A549 (cell line): ENCODE measurements at regions not wholly inside any gene's neighbourhood (a gene's known extent, or its start where the extent isn't known, plus 50 kb on each side); places are given as distances from the start of the nearest gene placed in this dataset.
A peak's percentile ranks its signal among the peaks of the same experiment; 100 is the strongest.

ENCODE experiments used
- ATAC-seq, 2 experiments: fragments of 200-7000 bp in 1 of 2; fragments of >200 bp in 1 of 2; cut with Nextera tagmentation in 1 of 2; cut with Tn5 transposase in 1 of 2; 3 replicates each; pipeline versions ENCODE4 v1.8.0 to v1.9.1; 2018 to 2020; ENCODE audit warnings: mild to moderate bottlenecking in 1 of 2, moderate library complexity in 1 of 2
- CTCF ChIA-PET: fragments of 300-600 bp; sonication (Branson Sonifier 250); formaldehyde crosslinking; extraction: SDS; loops from one replicate; lab custom pipeline; 2021; ENCODE audit warnings: antibody characterized with exemption, inconsistent platforms; lab: Yijun Ruan, JAX
- POLR2A ChIA-PET: fragments of 350-600 bp; formaldehyde crosslinking; extraction: SDS; loops from one replicate; lab custom pipeline; 2021; ENCODE audit warnings: antibody characterized with exemption, inconsistent platforms; lab: Yijun Ruan, JAX
- DNase-seq, 2 experiments: peaks; one replicate each; pipeline versions ENCODE4 v3.0.0 to v3.0.0-alpha.2; 2011 to 2016; ENCODE audit warnings: low read depth in 1 of 2, low spot score in 1 of 2
- FAIRE-seq: peaks from 2 replicates; lab custom pipeline; 2011; peaks lifted over from hg19 to GRCh38; lab: Jason Lieb, UNC
- H3K27ac ChIP-seq, 2 experiments: fragments of >200 bp; sonication (Bioruptor Twin); formaldehyde crosslinking; 3 replicates each; pipeline ENCODE4 v1.5.1; 2016 to 2017
- H3K4me1 ChIP-seq: fragments of >200 bp; sonication (Bioruptor Twin); formaldehyde crosslinking; 3 replicates; pipeline ENCODE4 v1.6.1; 2016
- H3K4me2 ChIP-seq: fragments of >200 bp; sonication (Bioruptor Twin); formaldehyde crosslinking; 3 replicates; pipeline ENCODE4 v1.6.1; 2016
- H3K4me3 ChIP-seq: fragments of >200 bp; sonication (Bioruptor Twin); formaldehyde crosslinking; 3 replicates; pipeline ENCODE4 v1.5.1; 2016
- H3K9me3 ChIP-seq: fragments of >200 bp; sonication (Bioruptor Twin); formaldehyde crosslinking; 3 replicates; pipeline ENCODE4 v1.6.1; 2016
- ATOH8 ChIP-seq: fragments of 250-450 bp; sonication (Bioruptor Pico); IDR thresholded peaks from 2 replicates; pipeline ENCODE4 v1.5.0; 2020; ENCODE audit warnings: low read depth, mild to moderate bottlenecking, moderate library complexity
- CBX8 ChIP-seq: fragments of 200-600 bp; sonication (generic); IDR thresholded peaks from 2 replicates; pipeline ENCODE4 v1.6.1; 2016
- CHD2 ChIP-seq: fragments of 150-350 bp; IDR thresholded peaks from 2 replicates; pipeline ENCODE4 v1.6.1; 2014; ENCODE audit warnings: low read length; ENCODE audit not compliant: partially characterized antibody
- CHD4 ChIP-seq: fragments of 200-600 bp; sonication (generic); IDR thresholded peaks from 2 replicates; pipeline ENCODE4 v1.6.1; 2016; ENCODE audit warnings: antibody characterized with exemption, mild to moderate bottlenecking, borderline replicate concordance
- CTCF ChIP-seq: fragments of >200 bp; sonication (Bioruptor Twin); formaldehyde crosslinking; IDR thresholded peaks from 3 replicates; pipeline ENCODE4 v1.5.1; 2016
- ELK1 ChIP-seq: fragments of 150-350 bp; IDR thresholded peaks from 2 replicates; pipeline ENCODE4 v1.6.1; 2014; ENCODE audit warnings: low read depth, mild to moderate bottlenecking, low read length
- ESRRA ChIP-seq: fragments of 150-350 bp; IDR thresholded peaks from 2 replicates; pipeline ENCODE4 v1.6.1; 2014; ENCODE audit warnings: mild to moderate bottlenecking, low read length, borderline replicate concordance
- FOSB ChIP-seq: fragments of 250-450 bp; sonication (Bioruptor Pico); IDR thresholded peaks from 2 replicates; pipeline ENCODE4 v1.5.0; 2020; ENCODE audit warnings: mild to moderate bottlenecking, moderate library complexity
- HDAC2 ChIP-seq: fragments of 200-600 bp; sonication (generic); IDR thresholded peaks from 2 replicates; pipeline ENCODE4 v1.6.1; 2016
- HOXA7 ChIP-seq: fragments of 250-450 bp; sonication (Bioruptor Pico); IDR thresholded peaks from 2 replicates; pipeline ENCODE4 v1.5.0; 2020; ENCODE audit warnings: mild to moderate bottlenecking, moderate library complexity
- HOXB13 ChIP-seq: fragments of 250-450 bp; sonication (Bioruptor Pico); IDR thresholded peaks from 2 replicates; pipeline ENCODE4 v1.5.0; 2020; ENCODE audit warnings: low read depth, mild to moderate bottlenecking, moderate library complexity
- KDM5A ChIP-seq: fragments of 200-600 bp; sonication (generic); IDR thresholded peaks from 2 replicates; pipeline ENCODE4 v1.6.1; 2016; ENCODE audit warnings: antibody characterized with exemption, mild to moderate bottlenecking
- MAFK ChIP-seq: fragments of 450-650 bp; IDR thresholded peaks from 2 replicates; pipeline ENCODE4 v1.6.1; 2014; ENCODE audit not compliant: partially characterized antibody
- MAZ ChIP-seq: fragments of 150-350 bp; IDR thresholded peaks from 2 replicates; pipeline ENCODE4 v1.6.1; 2014; ENCODE audit warnings: antibody characterized with exemption, low read depth, low read length, borderline replicate concordance
- PBX3 ChIP-seq: IDR thresholded peaks from 2 replicates; pipeline ENCODE4 v1.6.1; 2012
- PHF8 ChIP-seq: fragments of 200-600 bp; sonication (generic); IDR thresholded peaks from 2 replicates; pipeline ENCODE4 v1.6.1; 2016; ENCODE audit warnings: low read depth, mild to moderate bottlenecking, antibody characterized with exemption, moderate library complexity, borderline replicate concordance
- POLR2AphosphoS2 ChIP-seq: conservative IDR thresholded peaks from 2 replicates; pipeline ENCODE4 v1.6.1; 2012; ENCODE audit warnings: low read length, improper control_type of control experiment, inconsistent platforms
- RAD21 ChIP-seq, 2 experiments: fragments of >200 bp in 1 of 2; sonication (Bioruptor Twin) in 1 of 2; formaldehyde crosslinking in 1 of 2; IDR thresholded peaks in 1 of 2; conservative IDR thresholded peaks in 1 of 2; 2 replicates in 1 of 2; 3 replicates in 1 of 2; pipeline ENCODE4 v1.6.1; 2012 to 2018; ENCODE audit warnings: inconsistent platforms in 1 of 2
- TFCP2L1 ChIP-seq: fragments of 250-450 bp; sonication (Bioruptor Pico); IDR thresholded peaks from 2 replicates; pipeline ENCODE4 v1.5.0; 2021; ENCODE audit warnings: mild to moderate bottlenecking
- TP53 ChIP-seq: fragments of 250-450 bp; sonication (Bioruptor Pico); IDR thresholded peaks from 2 replicates; pipeline ENCODE4 v1.5.0; 2021; ENCODE audit warnings: mild to moderate bottlenecking, moderate library complexity
- WGBS: methylation state at CpG from one replicate; pipeline ENCODE4 v1.1.6; 2017; ENCODE audit errors: missing lambda C conversion rate; 5-methylcytosine and 5-hydroxymethylcytosine counted together

GRCh38 chr1:22207511-22208267, 64.8 kb upstream of the WNT4 start:
- ATAC-seq (peak in 1 of 2 experiments; percentile 20; a peak in 1 of 6 replicates), FAIRE-seq (no peak), DNase-seq (no peak)
- TF ChIP-seq ELK1, result no peak
- no peak for TF ChIP-seq POLR2AphosphoS2
- TF ChIP-seq MAZ, result no peak
- no peak for TF ChIP-seq HDAC2
- no peak for TF ChIP-seq ATOH8
- TF ChIP-seq HOXB13 (CRISPR knock-in tag), result no peak
- no peak for TF ChIP-seq FOSB
- TF ChIP-seq TFCP2L1 (CRISPR knock-in tag), result no peak
- TF ChIP-seq CHD4, result no peak
- no peak for TF ChIP-seq HOXA7 (CRISPR knock-in tag)
- no peak for TF ChIP-seq PBX3
- no peak for TF ChIP-seq CBX8
- TF ChIP-seq CHD2, result no peak
- TF ChIP-seq PHF8, result no peak
- TF ChIP-seq TP53 (CRISPR knock-in tag), result no peak
- no peak for TF ChIP-seq ESRRA
- no peak for TF ChIP-seq KDM5A
- TF ChIP-seq RAD21 (conservative IDR thresholded peaks at IDR 0.05 in 1 of 2, IDR thresholded peaks at IDR 0.05 in 1 of 2), result no peak
- ChIA-PET CTCF (no interaction called here), POLR2A (no interaction called here)
- Histone ChIP-seq H3K4me2 (no peak overlapping the region), H3K27ac (no peak overlapping the region), H3K4me3 (no peak overlapping the region), H3K9me3 (no peaks in the 10 kb centered on the region), H3K4me1 (no peaks in the 10 kb centered on the region)
- WGBS, result 61% methylated on average over 7 of the region's 23 CpGs

- peak in 1 of 2 experiments; percentile 48; a peak in 2 of 6 replicates for ATAC-seq
Measured at GRCh38 chr1:22208268-22208972, 65.5 kb upstream of the WNT4 start.

More at GRCh38 chr1:22208268-22208972, 65.5 kb upstream of the WNT4 start:
- no peaks in the 10 kb centered on the region for H3K9me3 ChIP-seq
- CTCF ChIA-PET, result no interaction called here
- H3K4me2 ChIP-seq, result no peak overlapping the region
- TF ChIP-seq CTCF, result peak; percentile 35; the same call in 2 of the 3 replicates
- no peak for TF ChIP-seq MAFK
- TF ChIP-seq, all 56 proteins: peak for 1
- no peak overlapping the region for H3K27ac ChIP-seq
- WGBS, result 35% methylated on average over 15 of the region's 21 CpGs
- POLR2A ChIA-PET, result no interaction called here
- DNase-seq, result no peak
- H3K4me1 ChIP-seq, result no peaks in the 10 kb centered on the region
- FAIRE-seq, result no peak
- no peak overlapping the region for H3K4me3 ChIP-seq
